ENCODE measurements at regions not wholly inside any gene's neighbourhood (a gene's known extent, or its start where the extent isn't known, plus 50 kb on each side); places are given as distances from the start of the nearest gene placed in this dataset.

- Histone ChIP-seq H3K27ac (no peak overlapping the region), H3K9me3 (ENCODE audit: low read depth) (no peaks in the 10 kb centered on the region), H3K4me1 (ENCODE audit: low read depth) (no peaks in the 10 kb centered on the region), H3K27me3 (no peaks in the 10 kb centered on the region), H3K36me3 (no peaks in the 10 kb centered on the region), H3K4me3 (no peak overlapping the region)
- DNase-seq (ENCODE audit: low read depth in 1 of 2, low spot score in 1 of 2), result peak in 1 of 2 donors; percentile 33
- TF ChIP-seq, protein P1, sequence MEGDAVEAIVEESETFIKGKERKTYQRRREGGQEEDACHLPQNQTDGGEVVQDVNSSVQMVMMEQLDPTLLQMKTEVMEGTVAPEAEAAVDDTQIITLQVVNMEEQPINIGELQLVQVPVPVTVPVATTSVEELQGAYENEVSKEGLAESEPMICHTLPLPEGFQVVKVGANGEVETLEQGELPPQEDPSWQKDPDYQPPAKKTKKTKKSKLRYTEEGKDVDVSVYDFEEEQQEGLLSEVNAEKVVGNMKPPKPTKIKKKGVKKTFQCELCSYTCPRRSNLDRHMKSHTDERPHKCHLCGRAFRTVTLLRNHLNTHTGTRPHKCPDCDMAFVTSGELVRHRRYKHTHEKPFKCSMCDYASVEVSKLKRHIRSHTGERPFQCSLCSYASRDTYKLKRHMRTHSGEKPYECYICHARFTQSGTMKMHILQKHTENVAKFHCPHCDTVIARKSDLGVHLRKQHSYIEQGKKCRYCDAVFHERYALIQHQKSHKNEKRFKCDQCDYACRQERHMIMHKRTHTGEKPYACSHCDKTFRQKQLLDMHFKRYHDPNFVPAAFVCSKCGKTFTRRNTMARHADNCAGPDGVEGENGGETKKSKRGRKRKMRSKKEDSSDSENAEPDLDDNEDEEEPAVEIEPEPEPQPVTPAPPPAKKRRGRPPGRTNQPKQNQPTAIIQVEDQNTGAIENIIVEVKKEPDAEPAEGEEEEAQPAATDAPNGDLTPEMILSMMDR (IDR thresholded peaks at IDR 0.05; ENCODE audit: low read depth, low read length), result no peak
These were observed 83.6 kb upstream of the C3orf80 start for GRCh38 chr3:160141485-160142185.

GRCh38 chr3:160143482-160143881 is 81.7 kb upstream of the C3orf80 start:
- no peak overlapping the region for H3K4me3 ChIP-seq
- H3K27me3 ChIP-seq, result no peaks in the 10 kb centered on the region
- no peaks in the 10 kb centered on the region for H3K36me3 ChIP-seq
- TF ChIP-seq, protein P1 (IDR thresholded peaks at IDR 0.05; ENCODE audit: low read depth, low read length), result no peak
- DNase-seq (ENCODE audit: low read depth in 1 of 2, low spot score in 1 of 2), result no peak
- H3K27ac ChIP-seq, result no peak overlapping the region
- H3K4me1 ChIP-seq (ENCODE audit: low read depth), result no peaks in the 10 kb centered on the region
- no peaks in the 10 kb centered on the region for H3K9me3 ChIP-seq (ENCODE audit: low read depth)

- Histone ChIP-seq H3K9me3 (ENCODE audit: low read depth) (no peaks in the 10 kb centered on the region), H3K4me3 (no peak overlapping the region), H3K27me3 (no peaks in the 10 kb centered on the region), H3K27ac (no peak overlapping the region), H3K4me1 (ENCODE audit: low read depth) (no peaks in the 10 kb centered on the region), H3K36me3 (no peaks in the 10 kb centered on the region)
- TF ChIP-seq, protein P1 (IDR thresholded peaks at IDR 0.05; ENCODE audit: low read depth, low read length), result no peak
- DNase-seq (ENCODE audit: low read depth in 1 of 2, low spot score in 1 of 2), result peak in 1 of 2 donors; percentile 49
These were observed 75.2 kb upstream of the C3orf80 start for GRCh38 chr3:160150066-160150465.

DNA sequence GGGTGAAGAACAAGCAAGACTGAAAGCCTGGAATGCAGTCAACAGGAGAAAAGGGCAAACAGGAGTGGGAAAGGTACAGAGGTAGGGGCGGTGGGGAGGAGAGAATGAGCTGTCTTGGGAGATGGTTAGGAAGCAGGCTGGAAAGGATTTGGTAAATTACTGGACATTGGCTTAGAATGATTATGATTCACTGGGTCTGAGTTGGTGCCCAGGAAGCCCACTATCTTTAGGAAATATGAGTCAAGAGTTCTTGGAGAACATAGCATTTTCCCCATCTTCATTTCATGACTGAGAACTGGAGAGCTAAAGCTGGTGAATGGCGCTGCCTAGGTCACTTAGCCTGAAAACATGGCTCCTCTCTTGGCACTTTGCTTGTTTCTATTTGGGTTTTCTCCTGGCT is 74.7 kb upstream of the C3orf80 start:
- H3K9me3 ChIP-seq (ENCODE audit: low read depth), result no peaks in the 10 kb centered on the region
- TF ChIP-seq, protein P1 (IDR thresholded peaks at IDR 0.05; ENCODE audit: low read depth, low read length), result no peak
- no peaks in the 10 kb centered on the region for H3K27me3 ChIP-seq
- no peak overlapping the region for H3K4me3 ChIP-seq
- H3K27ac ChIP-seq, result no peak overlapping the region
- no peaks in the 10 kb centered on the region for H3K4me1 ChIP-seq (ENCODE audit: low read depth)
- peak in 1 of 2 donors; percentile 83 for DNase-seq (ENCODE audit: low read depth in 1 of 2, low spot score in 1 of 2)
- no peaks in the 10 kb centered on the region for H3K36me3 ChIP-seq

DNA sequence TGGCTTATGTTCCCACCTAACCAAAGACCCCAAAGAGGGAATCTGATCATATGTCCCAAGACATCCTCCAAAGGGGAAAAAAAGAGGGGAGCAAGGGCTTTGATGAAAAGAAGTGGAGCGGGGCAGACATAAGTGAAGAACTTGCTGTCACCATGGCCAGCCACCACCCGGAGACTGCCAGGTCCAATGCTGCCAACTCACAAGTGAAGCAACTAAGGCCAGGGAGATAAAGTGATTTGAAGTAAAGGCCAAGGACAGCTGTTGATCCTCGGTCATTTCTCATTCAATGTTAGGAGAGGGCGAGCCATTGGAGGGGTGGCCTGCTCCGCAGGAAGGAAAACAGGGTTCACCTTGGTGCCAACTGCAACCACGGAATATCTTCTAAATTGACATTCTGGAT is 72.6 kb upstream of the C3orf80 start:
- Histone ChIP-seq H3K36me3 (no peaks in the 10 kb centered on the region), H3K27ac (no peak overlapping the region), H3K4me1 (ENCODE audit: low read depth) (no peaks in the 10 kb centered on the region), H3K4me3 (no peak overlapping the region), H3K9me3 (ENCODE audit: low read depth) (no peaks in the 10 kb centered on the region), H3K27me3 (no peaks in the 10 kb centered on the region)
- no peak for DNase-seq (ENCODE audit: low read depth in 1 of 2, low spot score in 1 of 2)
- TF ChIP-seq, protein P1 (IDR thresholded peaks at IDR 0.05; ENCODE audit: low read depth, low read length), result no peak

Data from cardiac muscle cell (in vitro differentiated cells and primary cell).